ENCODE measurements at regions not wholly inside any gene's neighbourhood (a gene's known extent, or its start where the extent isn't known, plus 50 kb on each side); places are given as distances from the start of the nearest gene placed in this dataset.
"Not testable (repeated sequence)": the region's sequence is repeated elsewhere in the genome, so short reads cannot be mapped to it uniquely, and the experiment has no call there.

GRCh38 chr13:33340631-33341030, 55.1 kb upstream of the STARD13 start:
- Mint-ChIP-seq H3K4me3 (no peak overlapping the region), H3K4me1 (no peaks in the 10 kb centered on the region), H3K27ac (no peak overlapping the region), H3K9me3 (no peaks in the 10 kb centered on the region), H3K36me3 (no peaks in the 10 kb centered on the region), H3K27me3 (no peaks in the 10 kb centered on the region)
- DNase-seq (no peak), ATAC-seq (replicated peaks) (no peak)

- ATAC-seq (replicated peaks) (no peak), DNase-seq (no peak)
- Mint-ChIP-seq H3K4me1 (no peaks in the 10 kb centered on the region), H3K27ac (no peak overlapping the region), H3K9me3 (no peaks in the 10 kb centered on the region), H3K27me3 (no peaks in the 10 kb centered on the region), H3K36me3 (no peaks in the 10 kb centered on the region), H3K4me3 (no peak overlapping the region)
These were observed 56.4 kb upstream of the STARD13 start for GRCh38 chr13:33341861-33342452.

GRCh38 chr13:33345842-33346241, 60.3 kb upstream of the STARD13 start:
- H3K36me3 Mint-ChIP-seq, result no peaks in the 10 kb centered on the region
- H3K4me1 Mint-ChIP-seq, result peaks cover 2 to 10% of the 10 kb centered on the region in 2 donors
- DNase-seq (no peak), ATAC-seq (replicated peaks) (no peak)
- H3K27ac Mint-ChIP-seq, result no peak overlapping the region
- peaks cover 11 to 16% of the 10 kb centered on the region in 2 donors for H3K27me3 Mint-ChIP-seq
- no peak overlapping the region for H3K4me3 Mint-ChIP-seq
- no peaks in the 10 kb centered on the region for H3K9me3 Mint-ChIP-seq

- H3K27ac Mint-ChIP-seq, result no peak overlapping the region
- peaks cover 9 to 17% of the 10 kb centered on the region in 2 donors for H3K4me1 Mint-ChIP-seq
- peaks cover 15 to 18% of the 10 kb centered on the region in 2 donors for H3K27me3 Mint-ChIP-seq
- H3K9me3 Mint-ChIP-seq, result no peaks in the 10 kb centered on the region
- no peak for ATAC-seq (replicated peaks)
- H3K36me3 Mint-ChIP-seq, result no peaks in the 10 kb centered on the region
- H3K4me3 Mint-ChIP-seq, result no peak overlapping the region
- no peak for DNase-seq
These were observed 62.3 kb upstream of the STARD13 start for GRCh38 chr13:33347861-33348260.

GRCh38 chr13:33348366-33348765, 62.8 kb upstream of the STARD13 start:
- DNase-seq (no peak), ATAC-seq (replicated peaks) (no peak)
- Mint-ChIP-seq H3K4me1 (peaks cover 13 to 22% of the 10 kb centered on the region in 2 donors), H3K27me3 (peaks cover 17 to 18% of the 10 kb centered on the region in 2 donors), H3K4me3 (no peak overlapping the region), H3K27ac (no peak overlapping the region), H3K9me3 (no peaks in the 10 kb centered on the region), H3K36me3 (no peaks in the 10 kb centered on the region)

GRCh38 chr13:33349288-33349985, 63.9 kb upstream of the STARD13 start:
- Mint-ChIP-seq H3K27ac (no peak overlapping the region), H3K27me3 (peaks cover 17 to 18% of the 10 kb centered on the region in 2 donors), H3K4me3 (peak overlapping the region; percentile 33 to 84), H3K9me3 (no peaks in the 10 kb centered on the region), H3K36me3 (no peaks in the 10 kb centered on the region), H3K4me1 (peaks cover 22 to 33% of the 10 kb centered on the region in 2 donors)
- no peak for ATAC-seq (replicated peaks)
- DNase-seq, result no peak

- Mint-ChIP-seq H3K27me3 (peaks cover 17 to 18% of the 10 kb centered on the region in 2 donors), H3K27ac (peak overlapping the region; percentile 22), H3K4me1 (peaks cover 24 to 33% of the 10 kb centered on the region in 2 donors), H3K36me3 (no peaks in the 10 kb centered on the region), H3K9me3 (no peaks in the 10 kb centered on the region), H3K4me3 (peak overlapping the region; percentile 76 to 84)
- DNase-seq (no peak), ATAC-seq (replicated peaks) (peak; percentile 33 to 40)
These were observed 64.7 kb upstream of the STARD13 start for GRCh38 chr13:33349986-33350826.

GRCh38 chr13:33351319-33351718, 65.8 kb upstream of the STARD13 start:
- no peak overlapping the region for H3K4me3 Mint-ChIP-seq

GRCh38 chr13:33352041-33352440, 66.5 kb upstream of the STARD13 start:
- Mint-ChIP-seq H3K36me3 (no peaks in the 10 kb centered on the region), H3K9me3 (no peaks in the 10 kb centered on the region), H3K4me1 (peaks cover 24 to 33% of the 10 kb centered on the region in 2 donors), H3K27ac (no peak overlapping the region), H3K4me3 (no peak overlapping the region), H3K27me3 (peaks cover 17 to 18% of the 10 kb centered on the region in 2 donors)
- DNase-seq (no peak), ATAC-seq (replicated peaks) (no peak)

More at GRCh38 chr13:33351319-33351718, 65.8 kb upstream of the STARD13 start:
- Mint-ChIP-seq H3K27me3 (peaks cover 17 to 18% of the 10 kb centered on the region in 2 donors), H3K4me1 (peaks cover 24 to 33% of the 10 kb centered on the region in 2 donors), H3K27ac (no peak overlapping the region), H3K9me3 (no peaks in the 10 kb centered on the region), H3K36me3 (no peaks in the 10 kb centered on the region)
- DNase-seq, result no peak
- ATAC-seq (replicated peaks), result no peak

- peaks cover 17 to 23% of the 10 kb centered on the region in 2 donors for H3K27me3 Mint-ChIP-seq
- no peak overlapping the region for H3K27ac Mint-ChIP-seq
- no peaks in the 10 kb centered on the region for H3K9me3 Mint-ChIP-seq
- H3K4me3 Mint-ChIP-seq, result no peak overlapping the region
- peaks cover 24 to 33% of the 10 kb centered on the region in 2 donors for H3K4me1 Mint-ChIP-seq
- peak in 1 of 2 donors; percentile 4 for ATAC-seq (replicated peaks)
- H3K36me3 Mint-ChIP-seq, result no peaks in the 10 kb centered on the region
- no peak for DNase-seq
These were observed 67.0 kb upstream of the STARD13 start for GRCh38 chr13:33352526-33352925.

- H3K4me1 Mint-ChIP-seq, result peaks cover 24 to 33% of the 10 kb centered on the region in 2 donors
- peak overlapping the region; percentile 79 for H3K27ac Mint-ChIP-seq
- no peaks in the 10 kb centered on the region for H3K9me3 Mint-ChIP-seq
- H3K27me3 Mint-ChIP-seq, result peaks cover 17 to 23% of the 10 kb centered on the region in 2 donors
- DNase-seq, result peak; percentile 13
- ATAC-seq (replicated peaks), result peak; percentile 92
- H3K4me3 Mint-ChIP-seq, result no peak overlapping the region
- H3K36me3 Mint-ChIP-seq, result no peaks in the 10 kb centered on the region
These were observed 67.7 kb upstream of the STARD13 start for GRCh38 chr13:33353210-33353609.

- ATAC-seq (replicated peaks), result no peak
- Mint-ChIP-seq H3K36me3 (no peaks in the 10 kb centered on the region), H3K9me3 (peaks cover 0 to 2% of the 10 kb centered on the region in 2 donors), H3K27me3 (peaks cover 17 to 23% of the 10 kb centered on the region in 2 donors), H3K27ac (no peak overlapping the region), H3K4me3 (no peak overlapping the region), H3K4me1 (peaks cover 24 to 33% of the 10 kb centered on the region in 2 donors)
- no peak for DNase-seq
These were observed 68.1 kb upstream of the STARD13 start for GRCh38 chr13:33353646-33354045.

- peaks cover 26 to 27% of the 10 kb centered on the region in 2 donors for H3K4me1 Mint-ChIP-seq
- H3K9me3 Mint-ChIP-seq, result peaks cover 0 to 5% of the 10 kb centered on the region in 2 donors
- no peak overlapping the region for H3K27ac Mint-ChIP-seq
- peaks cover 11 to 16% of the 10 kb centered on the region in 2 donors for H3K27me3 Mint-ChIP-seq
- no peak for DNase-seq
- no peak for ATAC-seq (replicated peaks)
- H3K36me3 Mint-ChIP-seq, result no peaks in the 10 kb centered on the region
- H3K4me3 Mint-ChIP-seq, result no peak overlapping the region
These were observed 69.8 kb upstream of the STARD13 start for GRCh38 chr13:33355201-33355895.

GRCh38 chr13:33358076-33358475, 72.5 kb upstream of the STARD13 start:
- H3K9me3 Mint-ChIP-seq, result peaks cover 3 to 13% of the 10 kb centered on the region in 2 donors
- not testable (repeated sequence) for H3K4me3 Mint-ChIP-seq; H3K27ac Mint-ChIP-seq; H3K27me3 Mint-ChIP-seq; ATAC-seq (replicated peaks); DNase-seq; H3K36me3 Mint-ChIP-seq
- peaks cover 17% of the 10 kb centered on the region in 2 donors for H3K4me1 Mint-ChIP-seq

Data from stimulated activated naive B cell treated with anti-CD40 and anti-IgM and Interleukin-4, amounts not matched to agents 10 μg/mL and 1 μg/mL and 100 μg/mL, for 72 hours (primary cell).